ENCODE measurements at regions not wholly inside any gene's neighbourhood (a gene's known extent, or its start where the extent isn't known, plus 50 kb on each side); places are given as distances from the start of the nearest gene placed in this dataset.

GRCh38 chr2:234705108-234705507 is 208.2 kb upstream of the ARL4C start (continued):
- no peak for TF ChIP-seq ZNF263 (CRISPR knock-in tag; IDR thresholded peaks at IDR 0.05; ENCODE audit: low read depth)
- no peak for TF ChIP-seq USF1 (CRISPR knock-in tag; IDR thresholded peaks at IDR 0.05)
- no peak for TF ChIP-seq ATF3 (CRISPR knock-in tag; conservative IDR thresholded peaks at IDR 0.05)
- no peak for TF ChIP-seq TEAD4 (CRISPR knock-in tag; IDR thresholded peaks at IDR 0.05)
- no peak for TF ChIP-seq ZBTB43 (CRISPR knock-in tag; IDR thresholded peaks at IDR 0.05)
- no peak for TF ChIP-seq ZNF396 (CRISPR knock-in tag; IDR thresholded peaks at IDR 0.05; ENCODE audit: borderline replicate concordance)
- no peak for TF ChIP-seq CDX4 (CRISPR knock-in tag; IDR thresholded peaks at IDR 0.05; ENCODE audit: borderline replicate concordance)

GRCh38 chr2:234703258-234703657 is 206.4 kb upstream of the ARL4C start:
- no peak overlapping the region for H3K27ac Mint-ChIP-seq
- ATAC-seq (no peak), DNase-seq (ENCODE audit: low spot score) (no peak)
- H3K9me3 Mint-ChIP-seq: peaks cover 12% of the 10 kb centered on the region
- no peak overlapping the region for H3K4me3 Mint-ChIP-seq
- H3K27me3 Mint-ChIP-seq (ENCODE audit: low read depth): peaks cover 8% of the 10 kb centered on the region
- TF ChIP-seq ZNF281 (CRISPR knock-in tag; IDR thresholded peaks at IDR 0.05) (no peak), ZMAT4 (CRISPR knock-in tag; IDR thresholded peaks at IDR 0.05) (no peak), FOXK1 (CRISPR knock-in tag; IDR thresholded peaks at IDR 0.05) (no peak), SOX15 (CRISPR knock-in tag; IDR thresholded peaks at IDR 0.05) (no peak), ZSCAN18 (CRISPR knock-in tag; IDR thresholded peaks at IDR 0.05) (no peak), PRRX2 (CRISPR knock-in tag; IDR thresholded peaks at IDR 0.05) (no peak), HMGA2 (CRISPR knock-in tag; IDR thresholded peaks at IDR 0.05) (no peak), MLX (CRISPR knock-in tag; IDR thresholded peaks at IDR 0.05) (no peak), NR1H2 (CRISPR knock-in tag; IDR thresholded peaks at IDR 0.05) (no peak)
- CTCF ChIA-PET: interaction anchor here (0.7 to 1.2 kb wide), 2 partner anchors 35 to 92 kb away, joined by 3 read pairs; no protein-coding TSS in a partner anchor
- POLR2A ChIA-PET: interaction anchor here (0.6 kb wide), 1 partner anchor 1786 kb away, joined by 3 read pairs; no protein-coding TSS in a partner anchor
- H3K36me3 Mint-ChIP-seq: peaks cover 5% of the 10 kb centered on the region
- peaks cover 26% of the 10 kb centered on the region for H3K4me1 Mint-ChIP-seq

Measured in WTC11 (cell line).